Mucosa of gallbladder (tissue), 1 donor: ENCODE measurements at regions not wholly inside any gene's neighbourhood (a gene's known extent, or its start where the extent isn't known, plus 50 kb on each side); places are given as distances from the start of the nearest gene placed in this dataset.

ENCODE experiments used
- DNase-seq: peaks from one replicate; pipeline ENCODE4 v3.0.0-alpha.2; 2020; ENCODE audit warnings: low spot score
- donor health status: DM: no; HTN: no; CAD: no.

GRCh38 chr9:7239708-7240107 is 481.9 kb downstream of the KDM4C start:
- DNase-seq: no peak

- no peak for DNase-seq
Measured at GRCh38 chr9:7238247-7238637, 480.5 kb downstream of the KDM4C start.

GRCh38 chr9:7237473-7238246 is 479.9 kb downstream of the KDM4C start:
- DNase-seq: no peak

GRCh38 chr9:7236186-7236585 is 478.4 kb downstream of the KDM4C start:
- no peak for DNase-seq

GRCh38 chr9:7234144-7234543 is 476.4 kb downstream of the KDM4C start:
- DNase-seq: no peak

- DNase-seq: no peak
Measured at GRCh38 chr9:7229571-7229970, 471.8 kb downstream of the KDM4C start.

- DNase-seq: no peak
Measured at GRCh38 chr9:7228726-7229125, 471.0 kb downstream of the KDM4C start.

GRCh38 chr9:7227951-7228350 is 470.2 kb downstream of the KDM4C start:
- DNase-seq: no peak

- DNase-seq: no peak
Measured at GRCh38 chr9:7226007-7226640, 468.4 kb downstream of the KDM4C start.
